ENCODE measurements at regions not wholly inside any gene's neighbourhood (a gene's known extent, or its start where the extent isn't known, plus 50 kb on each side); places are given as distances from the start of the nearest gene placed in this dataset.

GRCh38 chr20:7571521-7572055 lies 368.7 kb downstream of the HAO1 start:
- no peak for DNase-seq (ENCODE audit: low spot score)
- H3F3A ChIP-seq (replicated peaks; ENCODE audit: low read depth): no peaks in the 10 kb centered on the region
- H3K79me2 ChIP-seq (replicated peaks; ENCODE audit: insufficient read depth): no peaks in the 10 kb centered on the region
- H3K4me3 Mint-ChIP-seq: no peak overlapping the region
- H3K27me3 ChIP-seq (ENCODE audit: insufficient read depth): no peaks in the 10 kb centered on the region
- H3K9me2 ChIP-seq (ENCODE audit: insufficient read depth): no peaks in the 10 kb centered on the region
- H3K27ac ChIP-seq (ENCODE audit: low read depth): no peak overlapping the region
- no peaks in the 10 kb centered on the region for H3K9me3 Mint-ChIP-seq
- no peak overlapping the region for H2AFZ ChIP-seq
- H3K36me3 Mint-ChIP-seq (ENCODE audit: low read depth): no peaks in the 10 kb centered on the region
- no peak for ATAC-seq
- H3K27me3 Mint-ChIP-seq (ENCODE audit: insufficient read depth, low read depth, poor library complexity): no peaks in the 10 kb centered on the region
- no peaks in the 10 kb centered on the region for H4K20me1 ChIP-seq (replicated peaks; ENCODE audit: insufficient read depth)
- H3K4me1 ChIP-seq (ENCODE audit: insufficient read depth): no peaks in the 10 kb centered on the region
- no peaks in the 10 kb centered on the region for H3K36me3 ChIP-seq (ENCODE audit: insufficient read depth)
- H3K4me3 ChIP-seq: no peak overlapping the region
- TF ChIP-seq ZNF114 (CRISPR knock-in tag; IDR thresholded peaks at IDR 0.05) (no peak), EZH2phosphoT487 (IDR thresholded peaks at IDR 0.05; ENCODE audit: unreplicated experiment) (no peak), CREB1 (CRISPR knock-in tag; IDR thresholded peaks at IDR 0.05; ENCODE audit: low read depth) (no peak), NANOG (IDR thresholded peaks at IDR 0.05; ENCODE audit: borderline replicate concordance) (no peak), EZH2 (IDR thresholded peaks at IDR 0.05; ENCODE audit: low read depth, unreplicated experiment) (no peak), JUNB (IDR thresholded peaks at IDR 0.05; ENCODE audit: unreplicated experiment) (no peak), POLR2AphosphoS5 (IDR thresholded peaks at IDR 0.05; ENCODE audit: low read depth) (no peak), ZNF462 (CRISPR knock-in tag; IDR thresholded peaks at IDR 0.05) (no peak), ETS1 (IDR thresholded peaks at IDR 0.05) (no peak), ZNF331 (CRISPR knock-in tag; IDR thresholded peaks at IDR 0.05; ENCODE audit: low read depth) (no peak), STAT1 (IDR thresholded peaks at IDR 0.05; ENCODE audit: unreplicated experiment) (no peak)
- TF ChIP-seq, protein P1, sequence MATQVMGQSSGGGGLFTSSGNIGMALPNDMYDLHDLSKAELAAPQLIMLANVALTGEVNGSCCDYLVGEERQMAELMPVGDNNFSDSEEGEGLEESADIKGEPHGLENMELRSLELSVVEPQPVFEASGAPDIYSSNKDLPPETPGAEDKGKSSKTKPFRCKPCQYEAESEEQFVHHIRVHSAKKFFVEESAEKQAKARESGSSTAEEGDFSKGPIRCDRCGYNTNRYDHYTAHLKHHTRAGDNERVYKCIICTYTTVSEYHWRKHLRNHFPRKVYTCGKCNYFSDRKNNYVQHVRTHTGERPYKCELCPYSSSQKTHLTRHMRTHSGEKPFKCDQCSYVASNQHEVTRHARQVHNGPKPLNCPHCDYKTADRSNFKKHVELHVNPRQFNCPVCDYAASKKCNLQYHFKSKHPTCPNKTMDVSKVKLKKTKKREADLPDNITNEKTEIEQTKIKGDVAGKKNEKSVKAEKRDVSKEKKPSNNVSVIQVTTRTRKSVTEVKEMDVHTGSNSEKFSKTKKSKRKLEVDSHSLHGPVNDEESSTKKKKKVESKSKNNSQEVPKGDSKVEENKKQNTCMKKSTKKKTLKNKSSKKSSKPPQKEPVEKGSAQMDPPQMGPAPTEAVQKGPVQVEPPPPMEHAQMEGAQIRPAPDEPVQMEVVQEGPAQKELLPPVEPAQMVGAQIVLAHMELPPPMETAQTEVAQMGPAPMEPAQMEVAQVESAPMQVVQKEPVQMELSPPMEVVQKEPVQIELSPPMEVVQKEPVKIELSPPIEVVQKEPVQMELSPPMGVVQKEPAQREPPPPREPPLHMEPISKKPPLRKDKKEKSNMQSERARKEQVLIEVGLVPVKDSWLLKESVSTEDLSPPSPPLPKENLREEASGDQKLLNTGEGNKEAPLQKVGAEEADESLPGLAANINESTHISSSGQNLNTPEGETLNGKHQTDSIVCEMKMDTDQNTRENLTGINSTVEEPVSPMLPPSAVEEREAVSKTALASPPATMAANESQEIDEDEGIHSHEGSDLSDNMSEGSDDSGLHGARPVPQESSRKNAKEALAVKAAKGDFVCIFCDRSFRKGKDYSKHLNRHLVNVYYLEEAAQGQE (IDR thresholded peaks at IDR 0.05; ENCODE audit: unreplicated experiment): no peak
- TF ChIP-seq, protein P2, sequence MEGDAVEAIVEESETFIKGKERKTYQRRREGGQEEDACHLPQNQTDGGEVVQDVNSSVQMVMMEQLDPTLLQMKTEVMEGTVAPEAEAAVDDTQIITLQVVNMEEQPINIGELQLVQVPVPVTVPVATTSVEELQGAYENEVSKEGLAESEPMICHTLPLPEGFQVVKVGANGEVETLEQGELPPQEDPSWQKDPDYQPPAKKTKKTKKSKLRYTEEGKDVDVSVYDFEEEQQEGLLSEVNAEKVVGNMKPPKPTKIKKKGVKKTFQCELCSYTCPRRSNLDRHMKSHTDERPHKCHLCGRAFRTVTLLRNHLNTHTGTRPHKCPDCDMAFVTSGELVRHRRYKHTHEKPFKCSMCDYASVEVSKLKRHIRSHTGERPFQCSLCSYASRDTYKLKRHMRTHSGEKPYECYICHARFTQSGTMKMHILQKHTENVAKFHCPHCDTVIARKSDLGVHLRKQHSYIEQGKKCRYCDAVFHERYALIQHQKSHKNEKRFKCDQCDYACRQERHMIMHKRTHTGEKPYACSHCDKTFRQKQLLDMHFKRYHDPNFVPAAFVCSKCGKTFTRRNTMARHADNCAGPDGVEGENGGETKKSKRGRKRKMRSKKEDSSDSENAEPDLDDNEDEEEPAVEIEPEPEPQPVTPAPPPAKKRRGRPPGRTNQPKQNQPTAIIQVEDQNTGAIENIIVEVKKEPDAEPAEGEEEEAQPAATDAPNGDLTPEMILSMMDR (conservative IDR thresholded peaks at IDR 0.05; ENCODE audit: low read depth in 2 of 2): no peak
- H3K4me1 Mint-ChIP-seq: no peaks in the 10 kb centered on the region
- no peak overlapping the region for H3K27ac Mint-ChIP-seq
- no peak overlapping the region for H3K4me2 ChIP-seq

Measured in GM23338 (cell line).